Colonic mucosa (tissue), 4 donors: ENCODE measurements at regions not wholly inside any gene's neighbourhood (a gene's known extent, or its start where the extent isn't known, plus 50 kb on each side); places are given as distances from the start of the nearest gene placed in this dataset.

Source experiments
- DNase-seq: peaks from one replicate; pipeline ENCODE4 v3.0.0-alpha.2; 2020
- H3K27ac ChIP-seq: fragments of 200-600 bp; one replicate; pipeline ENCODE4 v1.8.0; 2021
- H3K27me3 ChIP-seq: fragments of 200-600 bp; one replicate; pipeline ENCODE4 v1.8.0; 2021
- H3K36me3 ChIP-seq: fragments of 200-600 bp; one replicate; pipeline ENCODE4 v1.8.0; 2021
- H3K4me1 ChIP-seq: fragments of 200-600 bp; one replicate; pipeline ENCODE4 v1.8.0; 2021; ENCODE audit warnings: mild to moderate bottlenecking
- H3K4me3 ChIP-seq: fragments of 200-600 bp; one replicate; pipeline ENCODE4 v1.8.0; 2021
- H3K9ac ChIP-seq, 2 donors: one replicate each; pipeline ENCODE4 v1.7.0; 2013; ENCODE audit warnings: control low read depth in 2 of 2, low read depth in 2 of 2, low read length in 2 of 2
- H3K9me3 ChIP-seq: fragments of 200-600 bp; one replicate; pipeline ENCODE4 v1.8.0; 2021
- CTCF ChIP-seq: fragments of 200-600 bp; IDR thresholded peaks from one replicate; pipeline ENCODE4 v1.8.0; 2022; ENCODE audit warnings: antibody characterized with exemption, mild to moderate bottlenecking
- intact Hi-C: fragments of 100-400 bp; cut with DNase I; formaldehyde crosslinking; loops from one replicate; pipeline ENCODE4 v1.14.1; 2022
- donor health status: healthy.
- donor health status: DM: no; HTN: no; CAD: no.
- donor health status: DM: no; HTN: no; CAD: no.

GRCh38 chr6:104575536-104575935 is 284.2 kb downstream of the HACE1 start:
- TF ChIP-seq CTCF: no peak
- Histone ChIP-seq H3K4me3 (no peak overlapping the region), H3K36me3 (no peaks in the 10 kb centered on the region), H3K9me3 (no peaks in the 10 kb centered on the region), H3K27me3 (no peaks in the 10 kb centered on the region), H3K4me1 (no peaks in the 10 kb centered on the region), H3K9ac (no peak overlapping the region), H3K27ac (no peak overlapping the region)
- DNase-seq: no peak
- intact Hi-C loops: no loop called here

GRCh38 chr6:104574135-104574750 is 285.5 kb downstream of the HACE1 start:
- no peak for DNase-seq

GRCh38 chr6:104573350-104573749 is 286.4 kb downstream of the HACE1 start:
- Histone ChIP-seq H3K27me3 (no peaks in the 10 kb centered on the region), H3K27ac (no peak overlapping the region), H3K4me1 (no peaks in the 10 kb centered on the region), H3K36me3 (no peaks in the 10 kb centered on the region), H3K9ac (no peak overlapping the region), H3K4me3 (no peak overlapping the region), H3K9me3 (no peaks in the 10 kb centered on the region)
- no peak for TF ChIP-seq CTCF
- intact Hi-C loops: no loop called here
- no peak for DNase-seq

More at GRCh38 chr6:104574135-104574750, 285.5 kb downstream of the HACE1 start:
- Histone ChIP-seq H3K9ac (no peak overlapping the region), H3K27ac (no peak overlapping the region), H3K27me3 (no peaks in the 10 kb centered on the region), H3K4me3 (no peak overlapping the region), H3K36me3 (no peaks in the 10 kb centered on the region), H3K9me3 (no peaks in the 10 kb centered on the region), H3K4me1 (no peaks in the 10 kb centered on the region)
- no peak for TF ChIP-seq CTCF
- intact Hi-C loops: no loop called here

- H3K9me3 ChIP-seq: no peaks in the 10 kb centered on the region
- H3K4me1 ChIP-seq: no peaks in the 10 kb centered on the region
- H3K36me3 ChIP-seq: no peaks in the 10 kb centered on the region
- no peak overlapping the region for H3K4me3 ChIP-seq
- no peaks in the 10 kb centered on the region for H3K27me3 ChIP-seq
- intact Hi-C loops: no loop called here
- no peak for TF ChIP-seq CTCF
- no peak overlapping the region for H3K27ac ChIP-seq
- DNase-seq: no peak
- no peak overlapping the region for H3K9ac ChIP-seq
Measured at GRCh38 chr6:104572901-104573300, 286.8 kb downstream of the HACE1 start.

- H3K9ac ChIP-seq: no peak overlapping the region
- no peak overlapping the region for H3K27ac ChIP-seq
- no peaks in the 10 kb centered on the region for H3K27me3 ChIP-seq
- H3K36me3 ChIP-seq: no peaks in the 10 kb centered on the region
- H3K4me1 ChIP-seq: no peaks in the 10 kb centered on the region
- no peak overlapping the region for H3K4me3 ChIP-seq
- H3K9me3 ChIP-seq: no peaks in the 10 kb centered on the region
- no peak for DNase-seq
- no peak for TF ChIP-seq CTCF
- intact Hi-C loops: no loop called here
Measured at GRCh38 chr6:104566411-104566810, 293.3 kb downstream of the HACE1 start.
